OCI-LY1 (cell line): ENCODE measurements at regions not wholly inside any gene's neighbourhood (a gene's known extent, or its start where the extent isn't known, plus 50 kb on each side); places are given as distances from the start of the nearest gene placed in this dataset.

ENCODE experiments used
- H2AFZ ChIP-seq: fragments of 200-600 bp; sonication (generic), shearing (Covaris generic); 2 replicates; pipeline ENCODE4 v1.6.0; 2014; ENCODE audit warnings: antibody characterized with exemption, mild to moderate bottlenecking, low read length
- H3F3A ChIP-seq: fragments of 200-600 bp; sonication (generic), shearing (Covaris generic); 2 replicates; pipeline ENCODE4 v1.6.0; 2014; ENCODE audit warnings: mild to moderate bottlenecking, antibody characterized with exemption, low read length, moderate library complexity; ENCODE audit not compliant: insufficient read depth
- H3K27ac ChIP-seq: fragments of 200-600 bp; sonication (generic); 2 replicates; pipeline ENCODE4 v1.5.1; 2014; ENCODE audit warnings: low read length, mixed run types, mild to moderate bottlenecking, low read depth; ENCODE audit not compliant: poor library complexity, severe bottlenecking
- H3K27me3 ChIP-seq: fragments of 200-600 bp; sonication (generic); 2 replicates; pipeline ENCODE4 v1.6.0; 2014; ENCODE audit warnings: antibody characterized with exemption, mild to moderate bottlenecking, low read length, moderate library complexity; ENCODE audit not compliant: insufficient read depth
- H3K36me3 ChIP-seq: fragments of 200-600 bp; sonication (generic); 2 replicates; pipeline ENCODE4 v1.6.1; 2014; ENCODE audit warnings: mild to moderate bottlenecking, antibody characterized with exemption, low read length, moderate library complexity, mixed read lengths; ENCODE audit not compliant: insufficient read depth
- H3K4me1 ChIP-seq: fragments of 200-600 bp; sonication (generic); 2 replicates; pipeline ENCODE4 v1.5.1; 2014; ENCODE audit warnings: mild to moderate bottlenecking, low read length, moderate library complexity; ENCODE audit not compliant: insufficient read depth, severe bottlenecking
- H3K4me2 ChIP-seq: fragments of 200-600 bp; sonication (generic), shearing (Covaris generic); 2 replicates; pipeline ENCODE4 v1.6.1; 2014; ENCODE audit warnings: low read length
- H3K4me3 ChIP-seq: fragments of 200-600 bp; sonication (generic); 2 replicates; pipeline ENCODE4 v1.5.1; 2014; ENCODE audit warnings: low read length, low read depth, mild to moderate bottlenecking, mixed read lengths; ENCODE audit not compliant: poor library complexity, severe bottlenecking
- H3K79me2 ChIP-seq: fragments of 200-600 bp; shearing (Covaris generic); 2 replicates; pipeline ENCODE4 v1.6.1; 2016; ENCODE audit warnings: mixed run types, low read length, mixed read lengths; ENCODE audit not compliant: insufficient read depth
- H3K9ac ChIP-seq: fragments of 200-600 bp; sonication (generic), shearing (Covaris generic); 2 replicates; pipeline ENCODE4 v1.6.1; 2014; ENCODE audit warnings: mild to moderate bottlenecking, low read length, mixed read lengths
- H3K9me2 ChIP-seq: fragments of 200-600 bp; sonication (generic), shearing (Covaris generic); 2 replicates; pipeline ENCODE4 v1.6.1; 2014; ENCODE audit warnings: low read depth, mild to moderate bottlenecking, low read length, mixed read lengths
- H3K9me3 ChIP-seq: fragments of 200-600 bp; shearing (Covaris generic); 2 replicates; pipeline ENCODE4 v1.6.1; 2014; ENCODE audit warnings: low read length, mixed read lengths
- H4K20me1 ChIP-seq: fragments of 200-600 bp; sonication (generic), shearing (Covaris generic); 2 replicates; pipeline ENCODE4 v1.6.0; 2016; ENCODE audit warnings: mild to moderate bottlenecking, low read length; ENCODE audit not compliant: insufficient read depth
- EZH2 ChIP-seq: fragments of 200-600 bp; sonication (generic), shearing (Covaris generic); IDR thresholded peaks from 2 replicates; pipeline ENCODE4 v1.8.0; 2017; ENCODE audit warnings: borderline replicate concordance, mixed run types, mild to moderate bottlenecking, antibody characterized with exemption, low read length, moderate library complexity, mixed read lengths
- TF ChIP-seq, protein P1 (sequence below): fragments of 200-600 bp; sonication (generic), shearing (Covaris generic); IDR thresholded peaks from 2 replicates; pipeline ENCODE4 v1.5.1; 2017; ENCODE audit warnings: mild to moderate bottlenecking, antibody characterized with exemption, low read length, moderate library complexity, mixed read lengths

DNA sequence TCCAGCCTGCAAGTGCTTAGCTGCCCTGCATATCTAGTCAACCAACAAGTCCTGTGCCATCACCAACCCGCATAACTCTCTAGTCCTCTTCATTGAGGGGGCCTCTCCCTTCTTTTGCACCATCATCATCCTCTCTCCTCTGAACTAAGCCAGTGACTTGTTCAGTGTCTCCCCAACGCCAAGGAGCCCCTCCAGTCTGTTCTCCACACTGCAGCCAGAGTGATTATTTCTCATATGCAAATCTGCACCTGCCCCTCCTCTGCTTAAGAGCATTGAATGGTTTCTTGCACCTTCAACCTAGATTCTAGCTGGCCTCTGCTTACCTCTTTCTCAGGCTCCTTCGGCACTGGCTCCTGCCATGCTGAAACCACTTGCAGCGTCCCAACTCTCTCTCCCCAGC, 141.8 kb downstream of the FAM161A start:
- no peak for TF ChIP-seq EZH2
- TF ChIP-seq, protein P1, sequence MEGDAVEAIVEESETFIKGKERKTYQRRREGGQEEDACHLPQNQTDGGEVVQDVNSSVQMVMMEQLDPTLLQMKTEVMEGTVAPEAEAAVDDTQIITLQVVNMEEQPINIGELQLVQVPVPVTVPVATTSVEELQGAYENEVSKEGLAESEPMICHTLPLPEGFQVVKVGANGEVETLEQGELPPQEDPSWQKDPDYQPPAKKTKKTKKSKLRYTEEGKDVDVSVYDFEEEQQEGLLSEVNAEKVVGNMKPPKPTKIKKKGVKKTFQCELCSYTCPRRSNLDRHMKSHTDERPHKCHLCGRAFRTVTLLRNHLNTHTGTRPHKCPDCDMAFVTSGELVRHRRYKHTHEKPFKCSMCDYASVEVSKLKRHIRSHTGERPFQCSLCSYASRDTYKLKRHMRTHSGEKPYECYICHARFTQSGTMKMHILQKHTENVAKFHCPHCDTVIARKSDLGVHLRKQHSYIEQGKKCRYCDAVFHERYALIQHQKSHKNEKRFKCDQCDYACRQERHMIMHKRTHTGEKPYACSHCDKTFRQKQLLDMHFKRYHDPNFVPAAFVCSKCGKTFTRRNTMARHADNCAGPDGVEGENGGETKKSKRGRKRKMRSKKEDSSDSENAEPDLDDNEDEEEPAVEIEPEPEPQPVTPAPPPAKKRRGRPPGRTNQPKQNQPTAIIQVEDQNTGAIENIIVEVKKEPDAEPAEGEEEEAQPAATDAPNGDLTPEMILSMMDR, result no peak
- H3K4me3 ChIP-seq, result no peak overlapping the region
- H3K27me3 ChIP-seq, result no peaks in the 10 kb centered on the region
- H3K4me1 ChIP-seq, result no peaks in the 10 kb centered on the region
- no peaks in the 10 kb centered on the region for H3F3A ChIP-seq
- H3K9me3 ChIP-seq, result no peaks in the 10 kb centered on the region
- H3K9ac ChIP-seq, result no peak overlapping the region
- H3K27ac ChIP-seq, result no peak overlapping the region
- H2AFZ ChIP-seq, result no peak overlapping the region
- H3K9me2 ChIP-seq, result no peaks in the 10 kb centered on the region
- H3K4me2 ChIP-seq, result no peak overlapping the region
- H4K20me1 ChIP-seq, result no peaks in the 10 kb centered on the region
- no peaks in the 10 kb centered on the region for H3K79me2 ChIP-seq
- H3K36me3 ChIP-seq, result no peaks in the 10 kb centered on the region

DNA sequence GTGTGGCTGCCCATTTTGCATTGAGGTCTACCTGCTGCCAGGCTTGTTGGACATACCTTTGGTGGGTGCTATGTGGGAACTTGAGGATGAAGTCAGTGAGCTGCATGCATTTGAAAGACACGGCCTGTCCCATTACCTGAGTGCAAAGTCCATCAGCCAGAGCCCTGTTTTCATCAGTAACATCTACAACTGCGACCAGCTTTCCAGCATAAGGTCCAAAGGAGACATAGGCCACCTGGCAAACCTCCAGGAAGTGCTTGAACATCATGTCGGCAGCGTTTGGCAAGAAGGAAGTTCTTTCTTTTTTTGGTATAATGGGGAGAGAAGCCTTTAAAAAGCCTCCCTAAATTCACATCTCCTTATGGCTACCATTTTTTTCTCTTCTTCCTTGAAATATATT, 143.1 kb downstream of the FAM161A start:
- TF ChIP-seq, protein P1, result no peak
- no peak for TF ChIP-seq EZH2
- Histone ChIP-seq H3K4me1 (no peaks in the 10 kb centered on the region), H3F3A (no peaks in the 10 kb centered on the region)

DNA sequence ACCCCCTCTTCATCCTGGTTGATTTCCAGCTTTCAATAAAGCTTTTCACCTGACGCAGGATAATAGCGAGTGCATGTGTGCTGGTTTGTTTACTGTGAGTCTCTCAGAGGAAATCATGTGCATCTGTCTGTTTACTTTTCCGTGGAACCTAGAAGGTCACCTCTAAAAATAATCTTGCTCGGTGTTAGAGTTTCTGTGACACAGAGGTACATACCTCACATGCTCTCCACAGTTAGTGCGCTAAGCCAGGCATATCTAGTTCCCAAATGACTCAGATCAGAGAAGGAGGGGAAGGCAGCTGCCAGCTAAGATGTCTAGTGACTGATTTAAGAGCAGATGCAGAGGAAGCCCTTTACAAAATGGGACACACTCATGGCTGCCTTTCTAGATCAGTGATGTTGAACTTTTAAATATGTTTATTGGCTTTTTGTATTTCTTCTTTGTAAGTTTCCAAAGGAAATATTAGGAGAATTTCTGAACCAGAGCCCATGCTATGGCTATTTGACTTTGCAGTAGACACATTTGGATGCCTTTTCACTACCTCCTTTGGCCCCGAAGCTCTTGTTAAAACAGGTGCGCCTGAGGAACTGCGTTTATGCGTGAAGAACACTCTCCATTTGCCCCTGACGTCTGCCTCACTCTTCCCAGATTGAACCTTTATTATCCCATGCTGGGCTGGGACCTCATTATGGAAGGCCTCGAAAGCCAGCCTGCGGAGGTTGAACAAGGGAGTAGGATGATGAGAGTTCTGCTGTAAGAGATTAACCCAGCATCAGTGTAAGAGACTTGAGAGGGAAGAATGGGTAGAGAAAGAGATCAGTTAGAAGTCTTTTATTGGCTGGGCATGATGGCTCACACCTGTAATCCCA, 145.6 kb downstream of the FAM161A start:
- TF ChIP-seq, protein P1, result no peak
- TF ChIP-seq EZH2, result no peak
- Histone ChIP-seq H3K4me2 (no peak overlapping the region), H3K9me2 (no peaks in the 10 kb centered on the region), H3F3A (no peaks in the 10 kb centered on the region), H3K9ac (no peak overlapping the region), H3K27me3 (no peaks in the 10 kb centered on the region), H3K4me3 (no peak overlapping the region), H2AFZ (no peak overlapping the region), H3K36me3 (no peaks in the 10 kb centered on the region), H3K9me3 (no peaks in the 10 kb centered on the region), H3K27ac (no peak overlapping the region), H4K20me1 (no peaks in the 10 kb centered on the region), H3K79me2 (no peaks in the 10 kb centered on the region), H3K4me1 (no peaks in the 10 kb centered on the region)

More for the DNA sequence above, 143.1 kb downstream of the FAM161A start:
- Histone ChIP-seq H3K4me2 (no peak overlapping the region), H3K27me3 (no peaks in the 10 kb centered on the region), H4K20me1 (no peaks in the 10 kb centered on the region), H3K9me3 (no peaks in the 10 kb centered on the region), H2AFZ (no peak overlapping the region), H3K9ac (no peak overlapping the region), H3K9me2 (no peaks in the 10 kb centered on the region), H3K27ac (no peak overlapping the region), H3K79me2 (no peaks in the 10 kb centered on the region), H3K4me3 (no peak overlapping the region), H3K36me3 (no peaks in the 10 kb centered on the region)
